B cell (primary cell): ENCODE measurements at regions not wholly inside any gene's neighbourhood (a gene's known extent, or its start where the extent isn't known, plus 50 kb on each side); places are given as distances from the start of the nearest gene placed in this dataset.

ENCODE experiments used
- CTCF ChIP-seq: fragments of 200-600 bp; IDR thresholded peaks from one replicate; pipeline ENCODE4 v1.8.0; 2022; ENCODE audit warnings: antibody characterized with exemption, mild to moderate bottlenecking
- EZH2 ChIP-seq: IDR thresholded peaks from 2 replicates; pipeline ENCODE4 v1.6.1; 2012; ENCODE audit warnings: borderline replicate concordance, low read depth, mild to moderate bottlenecking, moderate library complexity, low read length; ENCODE audit not compliant: insufficient read depth, poor library complexity, severe bottlenecking

- TF ChIP-seq CTCF = no peak
- no peak for TF ChIP-seq EZH2
Observed at GRCh38 chr4:180054291-180054690, 2188.9 kb upstream of the TENM3 start.
